GM06990 (cell line): ENCODE measurements at regions not wholly inside any gene's neighbourhood (a gene's known extent, or its start where the extent isn't known, plus 50 kb on each side); places are given as distances from the start of the nearest gene placed in this dataset.

Source experiments
- DNase-seq: peaks from one replicate; pipeline ENCODE4 v3.0.0-alpha.2; 2011; ENCODE audit not compliant: insufficient read length; ENCODE audit errors: extremely low read depth
- H3K27me3 ChIP-seq: replicated peaks from 2 replicates; pipeline ENCODE4 v1.6.0; 2011; ENCODE audit warnings: low read length; ENCODE audit not compliant: control insufficient read depth, insufficient read depth
- H3K36me3 ChIP-seq: 2 replicates; pipeline ENCODE4 v1.5.1; 2011; ENCODE audit warnings: low read length; ENCODE audit not compliant: control insufficient read depth, insufficient read depth
- H3K4me3 ChIP-seq: replicated peaks from 2 replicates; pipeline ENCODE4 v1.5.1; 2011; ENCODE audit warnings: low read depth, mild to moderate bottlenecking, control low read depth, low read length
- TF ChIP-seq, protein P1 (sequence below): IDR thresholded peaks from 2 replicates; pipeline ENCODE4 v1.5.1; 2011; ENCODE audit warnings: low read length, control low read depth, mild to moderate bottlenecking, inconsistent platforms; ENCODE audit not compliant: insufficient read depth, poor library complexity, severe bottlenecking

DNA sequence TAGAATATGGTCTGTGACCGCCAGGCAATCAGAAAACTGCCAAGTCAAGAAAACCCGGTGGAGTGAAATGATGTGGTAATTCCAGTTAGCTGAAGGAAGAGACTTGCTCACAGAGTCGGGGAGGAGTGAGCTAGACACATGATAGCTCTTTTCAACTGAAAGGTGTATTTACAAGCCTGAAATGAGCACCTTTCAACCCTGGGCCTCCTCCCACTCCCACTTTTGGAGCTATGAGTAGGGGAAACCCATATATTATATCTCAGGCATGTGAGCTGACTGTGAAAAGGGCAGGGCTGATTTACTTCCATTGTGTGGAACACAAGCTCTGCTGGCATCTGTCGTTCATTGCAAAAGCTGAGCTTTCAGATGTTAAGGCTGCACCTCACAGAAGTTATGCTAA is 960.2 kb downstream of the TUSC7 start:
- Histone ChIP-seq H3K36me3 (no peaks in the 10 kb centered on the region), H3K4me3 (no peak overlapping the region), H3K27me3 (no peaks in the 10 kb centered on the region; the same call in 1 of the 2 replicates)
- TF ChIP-seq, protein P1, sequence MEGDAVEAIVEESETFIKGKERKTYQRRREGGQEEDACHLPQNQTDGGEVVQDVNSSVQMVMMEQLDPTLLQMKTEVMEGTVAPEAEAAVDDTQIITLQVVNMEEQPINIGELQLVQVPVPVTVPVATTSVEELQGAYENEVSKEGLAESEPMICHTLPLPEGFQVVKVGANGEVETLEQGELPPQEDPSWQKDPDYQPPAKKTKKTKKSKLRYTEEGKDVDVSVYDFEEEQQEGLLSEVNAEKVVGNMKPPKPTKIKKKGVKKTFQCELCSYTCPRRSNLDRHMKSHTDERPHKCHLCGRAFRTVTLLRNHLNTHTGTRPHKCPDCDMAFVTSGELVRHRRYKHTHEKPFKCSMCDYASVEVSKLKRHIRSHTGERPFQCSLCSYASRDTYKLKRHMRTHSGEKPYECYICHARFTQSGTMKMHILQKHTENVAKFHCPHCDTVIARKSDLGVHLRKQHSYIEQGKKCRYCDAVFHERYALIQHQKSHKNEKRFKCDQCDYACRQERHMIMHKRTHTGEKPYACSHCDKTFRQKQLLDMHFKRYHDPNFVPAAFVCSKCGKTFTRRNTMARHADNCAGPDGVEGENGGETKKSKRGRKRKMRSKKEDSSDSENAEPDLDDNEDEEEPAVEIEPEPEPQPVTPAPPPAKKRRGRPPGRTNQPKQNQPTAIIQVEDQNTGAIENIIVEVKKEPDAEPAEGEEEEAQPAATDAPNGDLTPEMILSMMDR = no peak
- DNase-seq = no peak

DNA sequence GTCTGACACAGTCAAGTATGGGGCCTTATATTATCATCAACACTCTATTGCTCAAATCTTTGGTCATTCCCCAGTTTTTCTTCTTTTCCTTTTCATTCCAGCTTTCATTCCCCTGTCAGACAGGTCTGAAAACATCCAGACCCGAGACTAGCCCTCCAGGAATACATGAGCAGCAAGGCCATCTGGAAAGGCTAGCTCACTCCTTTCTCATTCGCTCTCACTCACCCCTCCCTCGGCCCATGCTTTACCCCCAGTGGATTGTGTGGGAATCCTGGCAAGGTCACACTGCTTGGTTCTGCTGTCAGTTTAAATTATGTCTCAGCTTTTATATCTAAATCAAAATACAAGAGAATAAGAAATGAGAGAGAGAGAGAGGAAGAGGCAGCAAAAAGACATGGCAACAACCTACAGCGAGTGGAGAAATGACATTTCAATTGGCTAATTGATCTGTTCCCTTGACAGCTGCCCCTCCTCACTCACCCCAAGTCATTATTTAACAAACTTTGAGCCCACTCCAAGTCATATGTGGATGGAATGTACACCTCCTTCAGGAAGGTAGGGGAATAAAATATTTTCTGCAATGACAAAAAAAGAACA is 962.2 kb downstream of the TUSC7 start:
- H3K27me3 ChIP-seq = no peaks in the 10 kb centered on the region; the same call in 1 of the 2 replicates
- no peaks in the 10 kb centered on the region for H3K36me3 ChIP-seq
- no peak for DNase-seq
- TF ChIP-seq, protein P1 = no peak
- no peak overlapping the region for H3K4me3 ChIP-seq

DNA sequence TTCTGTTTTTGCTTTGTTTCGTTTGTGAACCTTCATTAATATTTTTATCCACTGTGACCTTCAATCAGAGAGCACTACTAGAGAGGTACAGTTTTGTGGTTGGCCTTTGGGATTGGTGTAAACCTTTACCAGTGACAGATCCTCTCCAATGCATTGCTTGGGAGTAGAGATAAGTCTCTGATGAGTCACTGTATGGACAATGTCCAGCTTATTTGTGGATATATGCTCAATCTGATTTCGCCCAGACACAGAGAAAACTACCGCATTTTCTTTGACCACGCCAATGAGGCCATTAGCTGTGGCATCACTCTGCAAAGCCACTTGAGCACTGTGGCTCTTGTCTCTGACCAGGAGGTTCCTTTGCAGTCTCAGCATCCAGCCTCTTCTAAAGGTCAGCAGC is 964.7 kb downstream of the TUSC7 start:
- Histone ChIP-seq H3K27me3 (no peaks in the 10 kb centered on the region; the same call in 1 of the 2 replicates), H3K4me3 (no peak overlapping the region), H3K36me3 (no peaks in the 10 kb centered on the region)
- TF ChIP-seq, protein P1 = no peak
- DNase-seq = no peak

DNA sequence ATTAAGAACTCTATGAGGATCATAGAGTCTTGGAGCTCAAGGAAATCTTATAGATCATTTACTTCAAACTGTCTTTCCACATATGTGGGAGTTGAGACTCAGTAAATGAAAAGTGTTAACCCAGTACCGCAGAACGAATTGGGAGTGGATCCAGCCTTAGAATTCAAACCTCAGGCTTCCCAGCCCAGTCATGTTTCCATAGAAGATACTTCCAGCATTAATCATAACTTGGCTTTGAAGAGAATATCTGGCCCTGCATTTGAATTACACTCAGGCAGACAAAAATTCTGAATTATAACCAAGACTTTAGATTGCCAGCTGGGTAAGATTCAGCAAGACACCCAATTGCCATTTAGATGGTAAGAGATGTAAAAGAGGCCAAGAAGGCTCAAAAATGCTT is 972.0 kb downstream of the TUSC7 start:
- Histone ChIP-seq H3K4me3 (no peak overlapping the region), H3K27me3 (no peaks in the 10 kb centered on the region), H3K36me3 (no peaks in the 10 kb centered on the region)
- no peak for DNase-seq
- TF ChIP-seq, protein P1 = no peak

DNA sequence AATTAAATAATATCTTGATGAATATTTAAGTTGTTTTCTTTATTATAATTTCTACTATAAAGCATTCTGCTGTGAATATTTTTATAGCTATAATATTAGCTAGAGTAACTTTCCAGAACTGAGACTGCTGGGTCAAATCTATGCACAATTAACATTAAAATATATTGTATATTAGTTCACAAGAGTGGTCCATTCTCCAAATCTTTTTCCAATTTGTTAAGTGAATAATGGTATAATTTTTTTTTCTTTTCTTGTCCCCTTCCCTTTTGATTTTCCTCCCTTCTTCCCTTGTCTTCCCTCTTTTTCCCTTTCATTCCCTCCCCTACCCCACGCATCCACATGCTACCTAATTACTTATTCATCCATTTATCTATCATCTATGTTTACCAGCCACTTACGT is 977.5 kb downstream of the TUSC7 start:
- no peak for DNase-seq
- TF ChIP-seq, protein P1 = no peak
- Histone ChIP-seq H3K36me3 (no peaks in the 10 kb centered on the region), H3K27me3 (no peaks in the 10 kb centered on the region), H3K4me3 (no peak overlapping the region)

DNA sequence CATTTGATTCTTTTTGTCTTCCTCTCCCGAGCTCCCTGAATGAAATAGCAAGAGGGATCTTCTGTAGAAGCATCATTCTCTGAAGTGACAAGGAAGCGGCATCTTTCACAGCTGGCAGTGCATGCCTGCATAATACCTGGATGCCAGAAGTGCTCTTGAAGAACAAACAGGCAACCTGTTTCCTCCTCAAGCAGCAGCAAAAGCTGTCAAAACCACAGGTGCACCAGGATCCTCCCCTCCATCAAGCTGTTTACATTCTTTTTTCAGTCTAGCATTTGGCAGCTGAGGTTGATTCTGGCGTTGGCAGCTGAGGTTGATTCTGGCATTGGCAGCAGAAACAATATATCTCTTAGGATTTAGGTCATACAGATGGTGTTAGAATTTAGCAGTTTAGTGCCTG is 979.0 kb downstream of the TUSC7 start:
- TF ChIP-seq, protein P1 = no peak
- Histone ChIP-seq H3K4me3 (no peak overlapping the region), H3K36me3 (no peaks in the 10 kb centered on the region), H3K27me3 (no peaks in the 10 kb centered on the region)
- DNase-seq = no peak
